ENCODE measurements at regions not wholly inside any gene's neighbourhood (a gene's known extent, or its start where the extent isn't known, plus 50 kb on each side); places are given as distances from the start of the nearest gene placed in this dataset.

DNA sequence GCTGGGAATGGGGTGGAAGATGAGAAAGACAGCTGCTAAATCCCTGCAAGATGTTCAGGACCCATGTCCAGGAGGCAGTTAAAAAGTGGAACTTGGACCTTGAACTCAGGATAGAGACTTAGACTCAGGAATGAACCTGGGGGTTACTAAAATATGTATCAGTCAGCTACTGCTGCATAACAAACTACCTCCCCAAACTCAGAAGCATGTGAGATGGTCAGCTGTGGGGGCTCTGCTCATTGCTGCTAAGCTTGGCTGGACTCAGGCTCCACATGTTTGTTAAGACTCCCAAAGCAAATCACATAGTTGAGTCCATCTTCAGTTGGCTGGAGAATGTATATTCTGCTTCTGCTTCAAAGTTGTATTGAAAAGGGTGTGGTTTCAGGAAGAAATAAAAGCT lies 61.4 kb upstream of the COPS8 start:
- Histone ChIP-seq H2AK5ac (ENCODE audit: low read length) (no peak overlapping the region), H3K4me3 (ENCODE audit: low read length) (no peak overlapping the region), H3K23ac (ENCODE audit: low read length) (no peak overlapping the region), H3K79me1 (ENCODE audit: low read length) (no peaks in the 10 kb centered on the region), H3K18ac (ENCODE audit: low read length) (no peak overlapping the region), H3K79me2 (ENCODE audit: control insufficient read depth, insufficient read depth, low read length) (no peaks in the 10 kb centered on the region), H4K8ac (ENCODE audit: low read depth, low read length) (no peak overlapping the region), H3K36me3 (ENCODE audit: control insufficient read depth, insufficient read depth, low read length) (no peaks in the 10 kb centered on the region), H3K4me2 (ENCODE audit: low read length) (no peak overlapping the region), H2BK120ac (ENCODE audit: low read depth, low read length) (no peak overlapping the region), H3K56ac (ENCODE audit: low read length) (no peak overlapping the region), H4K5ac (ENCODE audit: low read length) (no peak overlapping the region), H2BK5ac (ENCODE audit: low read length) (no peak overlapping the region), H3K27ac (ENCODE audit: low read depth, low read length) (no peak overlapping the region), H3K4ac (ENCODE audit: low read depth, low read length) (no peak overlapping the region), H3K27me3 (ENCODE audit: insufficient read depth, low read length, poor library complexity) (no peaks in the 10 kb centered on the region), H3K4me1 (ENCODE audit: control insufficient read depth, low read depth, low read length) (no peaks in the 10 kb centered on the region), H2BK15ac (replicated peaks; ENCODE audit: low read depth) (no peak overlapping the region), H3K9ac (ENCODE audit: low read length) (no peak overlapping the region)
- DNase-seq, result no peak

DNA sequence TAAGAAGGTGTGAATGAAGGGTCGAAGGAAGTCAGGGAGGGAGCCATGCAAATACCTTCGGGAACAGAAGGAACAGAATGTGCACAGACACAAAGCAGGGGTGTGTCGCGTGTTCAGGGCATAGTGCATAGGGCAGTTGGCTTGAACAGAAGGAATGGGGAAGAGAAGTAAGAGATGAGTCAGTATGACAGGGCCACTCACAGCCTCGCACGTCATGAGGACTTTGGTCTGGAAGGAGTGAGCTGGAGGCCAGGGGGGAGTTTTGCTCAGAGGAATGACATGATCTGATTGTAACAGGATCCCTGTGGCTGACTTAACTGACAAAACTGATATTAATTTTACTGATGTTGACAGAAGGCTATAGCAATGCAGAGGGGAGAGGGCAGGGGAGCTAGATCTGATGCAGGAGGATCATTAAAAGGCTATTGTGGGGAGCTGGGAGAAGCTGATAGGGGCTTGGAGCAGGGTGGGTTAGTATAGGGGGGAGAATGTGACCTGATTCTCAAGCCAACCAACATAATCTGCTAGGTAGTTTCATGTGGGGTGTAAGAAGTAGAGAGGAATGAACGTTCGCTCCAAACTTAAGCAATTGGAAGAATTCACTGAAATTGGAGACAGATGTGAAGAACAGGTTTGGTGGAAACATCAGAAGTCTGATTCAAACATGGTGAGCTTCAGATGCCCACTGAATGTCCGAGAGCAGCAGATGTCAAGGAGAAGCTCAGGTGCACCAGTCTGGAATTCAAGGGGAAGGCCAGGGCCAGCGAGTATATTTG lies 60.4 kb upstream of the COPS8 start:
- Histone ChIP-seq H2BK5ac (ENCODE audit: low read length) (no peak overlapping the region), H3K4me2 (ENCODE audit: low read length) (no peak overlapping the region), H2BK120ac (ENCODE audit: low read depth, low read length) (no peak overlapping the region), H3K9ac (ENCODE audit: low read length) (no peak overlapping the region), H3K27ac (ENCODE audit: low read depth, low read length) (no peak overlapping the region), H3K18ac (ENCODE audit: low read length) (no peak overlapping the region), H4K5ac (ENCODE audit: low read length) (no peak overlapping the region), H3K56ac (ENCODE audit: low read length) (no peak overlapping the region), H2BK15ac (replicated peaks; ENCODE audit: low read depth) (no peak overlapping the region), H3K4ac (ENCODE audit: low read depth, low read length) (no peak overlapping the region), H3K79me2 (ENCODE audit: control insufficient read depth, insufficient read depth, low read length) (no peaks in the 10 kb centered on the region), H3K79me1 (ENCODE audit: low read length) (no peaks in the 10 kb centered on the region), H3K4me3 (ENCODE audit: low read length) (no peak overlapping the region), H2AK5ac (ENCODE audit: low read length) (no peak overlapping the region), H3K4me1 (ENCODE audit: control insufficient read depth, low read depth, low read length) (no peaks in the 10 kb centered on the region), H3K23ac (ENCODE audit: low read length) (no peak overlapping the region), H3K36me3 (ENCODE audit: control insufficient read depth, insufficient read depth, low read length) (no peaks in the 10 kb centered on the region), H4K8ac (ENCODE audit: low read depth, low read length) (no peak overlapping the region), H3K27me3 (ENCODE audit: insufficient read depth, low read length, poor library complexity) (no peaks in the 10 kb centered on the region)
- DNase-seq, result no peak
- no CpG with 5 or more reads among the region's 10 CpGs for WGBS (ENCODE audit: extremely low coverage, insufficient coverage, low lambda C conversion rate)

DNA sequence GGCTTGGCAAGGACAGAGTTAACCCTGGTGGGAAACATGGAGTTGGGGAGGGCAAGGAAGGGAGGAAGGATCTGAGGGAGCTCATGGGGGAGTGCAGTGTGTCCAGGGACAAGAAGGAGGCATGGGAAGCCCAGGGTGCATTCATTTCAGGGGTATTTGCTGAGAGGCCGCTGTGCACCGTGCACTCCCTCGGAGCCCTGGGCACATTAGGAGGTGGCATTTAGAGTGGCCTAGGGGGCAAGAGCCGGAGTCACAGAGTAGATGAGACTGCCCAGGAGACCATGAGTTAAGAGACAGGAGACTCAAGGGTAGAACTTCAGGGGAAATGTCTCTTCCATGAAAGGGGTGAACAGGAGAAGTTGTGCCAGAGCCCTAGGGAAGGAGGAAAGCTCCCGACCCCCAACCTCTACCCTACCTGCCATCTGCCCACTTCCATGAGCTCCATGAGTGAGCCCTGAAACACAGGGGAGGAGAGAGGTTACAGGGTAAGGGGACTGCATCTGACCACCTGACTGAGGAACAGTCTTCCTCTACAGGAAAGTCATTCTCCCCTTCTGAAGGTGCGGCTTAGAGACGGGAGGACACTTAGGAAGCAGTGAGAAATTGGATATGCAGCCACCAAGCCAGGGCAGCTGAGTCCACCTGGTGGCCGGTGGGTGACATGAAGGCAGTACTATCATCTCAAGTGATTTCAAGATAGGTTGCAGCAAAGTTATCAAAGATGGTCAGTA lies 58.5 kb upstream of the COPS8 start:
- no peaks in the 10 kb centered on the region for H3K79me1 ChIP-seq (ENCODE audit: low read length)
- peak; percentile 82 for DNase-seq
- no peak overlapping the region for H3K9ac ChIP-seq (ENCODE audit: low read length)

GRCh38 chr2:237027712-237028029 lies 58.0 kb upstream of the COPS8 start:
- H3K18ac ChIP-seq (ENCODE audit: low read length), result no peak overlapping the region
- no peak overlapping the region for H3K4me3 ChIP-seq (ENCODE audit: low read length)
- no peaks in the 10 kb centered on the region for H3K79me1 ChIP-seq (ENCODE audit: low read length)
- H4K8ac ChIP-seq (ENCODE audit: low read depth, low read length), result no peak overlapping the region
- H3K4me1 ChIP-seq (ENCODE audit: control insufficient read depth, low read depth, low read length), result no peaks in the 10 kb centered on the region
- H3K23ac ChIP-seq (ENCODE audit: low read length), result no peak overlapping the region
- no peak overlapping the region for H2BK15ac ChIP-seq (replicated peaks; ENCODE audit: low read depth)
- no peaks in the 10 kb centered on the region for H3K36me3 ChIP-seq (ENCODE audit: control insufficient read depth, insufficient read depth, low read length)
- H3K56ac ChIP-seq (ENCODE audit: low read length), result no peak overlapping the region
- H3K79me2 ChIP-seq (ENCODE audit: control insufficient read depth, insufficient read depth, low read length), result no peaks in the 10 kb centered on the region
- H2BK120ac ChIP-seq (ENCODE audit: low read depth, low read length), result no peak overlapping the region
- no peak overlapping the region for H4K5ac ChIP-seq (ENCODE audit: low read length)
- no peak for DNase-seq
- no peak overlapping the region for H2BK5ac ChIP-seq (ENCODE audit: low read length)
- no peak overlapping the region for H3K4me2 ChIP-seq (ENCODE audit: low read length)
- no peak overlapping the region for H3K27ac ChIP-seq (ENCODE audit: low read depth, low read length)
- no peak overlapping the region for H3K9ac ChIP-seq (ENCODE audit: low read length)
- H3K27me3 ChIP-seq (ENCODE audit: insufficient read depth, low read length, poor library complexity), result no peaks in the 10 kb centered on the region
- no peak overlapping the region for H3K4ac ChIP-seq (ENCODE audit: low read depth, low read length)
- WGBS (ENCODE audit: extremely low coverage, insufficient coverage, low lambda C conversion rate), result no CpG with 5 or more reads among the region's 5 CpGs
- H2AK5ac ChIP-seq (ENCODE audit: low read length), result no peak overlapping the region

More for the DNA sequence above, 58.5 kb upstream of the COPS8 start:
- no peak overlapping the region for H3K23ac ChIP-seq (ENCODE audit: low read length)
- no peak overlapping the region for H3K4me2 ChIP-seq (ENCODE audit: low read length)
- H2AK5ac ChIP-seq (ENCODE audit: low read length), result peak overlapping the region; percentile 46
- no peak overlapping the region for H3K4ac ChIP-seq (ENCODE audit: low read depth, low read length)
- no peak overlapping the region for H3K18ac ChIP-seq (ENCODE audit: low read length)
- no peaks in the 10 kb centered on the region for H3K4me1 ChIP-seq (ENCODE audit: control insufficient read depth, low read depth, low read length)
- no peaks in the 10 kb centered on the region for H3K79me2 ChIP-seq (ENCODE audit: control insufficient read depth, insufficient read depth, low read length)
- no peak overlapping the region for H2BK120ac ChIP-seq (ENCODE audit: low read depth, low read length)
- H4K8ac ChIP-seq (ENCODE audit: low read depth, low read length), result no peak overlapping the region
- no peak overlapping the region for H2BK5ac ChIP-seq (ENCODE audit: low read length)
- no peak overlapping the region for H4K5ac ChIP-seq (ENCODE audit: low read length)
- no peaks in the 10 kb centered on the region for H3K36me3 ChIP-seq (ENCODE audit: control insufficient read depth, insufficient read depth, low read length)
- no peak overlapping the region for H2BK15ac ChIP-seq (replicated peaks; ENCODE audit: low read depth)
- H3K4me3 ChIP-seq (ENCODE audit: low read length), result no peak overlapping the region
- H3K27me3 ChIP-seq (ENCODE audit: insufficient read depth, low read length, poor library complexity), result no peaks in the 10 kb centered on the region
- WGBS (ENCODE audit: extremely low coverage, insufficient coverage, low lambda C conversion rate), result no CpG with 5 or more reads among the region's 8 CpGs
- H3K56ac ChIP-seq (ENCODE audit: low read length), result peak overlapping the region; percentile 43
- no peak overlapping the region for H3K27ac ChIP-seq (ENCODE audit: low read depth, low read length)

- H3K56ac ChIP-seq (ENCODE audit: low read length), result no peak overlapping the region
- no peak overlapping the region for H3K4me3 ChIP-seq (ENCODE audit: low read length)
- no peak overlapping the region for H3K23ac ChIP-seq (ENCODE audit: low read length)
- H3K4ac ChIP-seq (ENCODE audit: low read depth, low read length), result no peak overlapping the region
- DNase-seq, result no peak
- no peaks in the 10 kb centered on the region for H3K36me3 ChIP-seq (ENCODE audit: control insufficient read depth, insufficient read depth, low read length)
- no peak overlapping the region for H4K5ac ChIP-seq (ENCODE audit: low read length)
- no peak overlapping the region for H2BK120ac ChIP-seq (ENCODE audit: low read depth, low read length)
- H2BK5ac ChIP-seq (ENCODE audit: low read length), result no peak overlapping the region
- no CpG with 5 or more reads among the region's 8 CpGs for WGBS (ENCODE audit: extremely low coverage, insufficient coverage, low lambda C conversion rate)
- no peaks in the 10 kb centered on the region for H3K27me3 ChIP-seq (ENCODE audit: insufficient read depth, low read length, poor library complexity)
- no peak overlapping the region for H3K9ac ChIP-seq (ENCODE audit: low read length)
- no peak overlapping the region for H3K4me2 ChIP-seq (ENCODE audit: low read length)
- H3K79me1 ChIP-seq (ENCODE audit: low read length), result no peaks in the 10 kb centered on the region
- no peak overlapping the region for H3K18ac ChIP-seq (ENCODE audit: low read length)
- no peak overlapping the region for H3K27ac ChIP-seq (ENCODE audit: low read depth, low read length)
- H2AK5ac ChIP-seq (ENCODE audit: low read length), result no peak overlapping the region
- no peaks in the 10 kb centered on the region for H3K79me2 ChIP-seq (ENCODE audit: control insufficient read depth, insufficient read depth, low read length)
- no peak overlapping the region for H4K8ac ChIP-seq (ENCODE audit: low read depth, low read length)
- H2BK15ac ChIP-seq (replicated peaks; ENCODE audit: low read depth), result no peak overlapping the region
- H3K4me1 ChIP-seq (ENCODE audit: control insufficient read depth, low read depth, low read length), result no peaks in the 10 kb centered on the region
Measured at GRCh38 chr2:237030382-237030781, 55.3 kb upstream of the COPS8 start.

All from mesendoderm (in vitro differentiated cells).